HG03175 (cell line): ENCODE measurements at regions not wholly inside any gene's neighbourhood (a gene's known extent, or its start where the extent isn't known, plus 50 kb on each side); places are given as distances from the start of the nearest gene placed in this dataset.
A peak's percentile ranks its signal among the peaks of the same experiment; 100 is the strongest.

Experiments
- ATAC-seq: cut with Tn5 transposase; IDR thresholded peaks from one replicate; pipeline ENCODE4 v1.9.1; 2021; ENCODE audit warnings: mild to moderate bottlenecking, moderate library complexity; ENCODE audit not compliant: unreplicated experiment

DNA sequence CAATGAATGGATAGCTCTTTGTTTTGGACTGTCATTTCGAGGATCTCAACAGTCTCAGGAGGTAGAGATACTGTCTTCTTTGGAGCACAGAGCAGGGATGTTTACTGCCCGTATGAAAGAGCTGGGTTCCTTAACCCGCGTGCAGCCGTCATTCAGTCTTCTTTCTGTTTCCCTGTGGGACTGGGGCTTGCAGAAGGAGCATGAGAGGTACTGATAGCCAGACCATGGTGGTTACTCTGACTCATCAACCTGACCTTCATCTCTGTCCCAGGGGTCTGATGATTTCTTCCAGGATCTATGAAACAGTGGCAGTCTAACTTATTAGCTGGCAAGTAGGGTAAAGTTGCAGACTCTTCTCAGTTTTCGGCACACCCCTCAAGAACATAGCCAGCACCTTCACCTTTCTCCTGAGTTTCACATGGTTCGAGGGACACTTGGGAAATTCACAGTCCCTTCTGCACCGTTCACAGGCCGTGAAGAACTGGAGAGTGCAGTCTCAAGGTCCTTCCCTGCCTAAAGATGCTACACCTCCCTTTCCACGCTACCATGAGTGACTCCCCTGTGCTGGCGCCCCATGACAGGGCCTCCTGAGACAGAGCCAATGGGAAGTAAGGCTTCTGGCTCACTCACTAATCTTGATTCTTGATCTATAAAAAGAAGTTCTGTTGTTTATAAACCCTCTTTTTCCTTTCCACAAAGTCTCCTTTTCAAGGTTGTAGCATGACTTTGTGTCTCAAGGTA lies 226.2 kb downstream of the MC4R start:
- peak; percentile 76 for ATAC-seq

DNA sequence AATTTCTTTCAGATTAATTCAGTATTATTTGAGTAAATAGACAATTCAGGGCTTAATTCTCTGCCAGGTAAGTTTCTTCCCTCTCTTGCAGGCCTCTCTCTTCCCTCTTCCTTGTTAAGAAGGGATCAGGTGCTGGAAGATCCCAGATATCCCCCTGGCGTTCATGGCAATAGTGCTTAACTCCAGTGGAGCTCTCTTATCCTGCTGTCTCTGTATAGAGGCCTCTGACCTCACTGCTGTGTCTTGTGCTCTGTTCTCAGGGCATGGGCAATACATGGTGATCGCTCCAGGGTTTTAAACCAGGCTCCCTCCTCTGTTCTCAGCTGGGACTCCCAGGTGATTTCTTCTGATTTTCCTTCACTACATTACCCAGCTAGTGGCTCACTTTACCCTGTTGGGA lies 226.8 kb downstream of the MC4R start:
- ATAC-seq, result peak; percentile 11

DNA sequence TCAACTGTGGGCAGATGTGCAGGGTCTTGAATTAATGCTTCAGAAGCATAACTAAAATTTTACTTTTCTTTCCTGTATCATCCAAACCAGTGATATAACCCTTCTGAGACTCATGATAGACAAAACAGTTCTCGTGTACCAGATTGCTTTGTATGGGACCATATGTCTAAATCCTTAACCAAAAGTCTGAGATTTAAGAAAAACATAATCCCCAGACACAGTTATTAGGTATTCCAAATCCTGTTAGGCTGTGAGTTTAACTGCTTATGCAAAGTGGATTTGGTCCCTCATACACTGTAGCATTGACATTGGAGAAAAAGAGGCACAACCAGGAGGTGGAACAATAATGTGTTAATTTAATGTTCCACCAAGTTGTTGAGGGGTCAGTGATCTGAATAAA lies 235.0 kb downstream of the PMAIP1 start:
- no peak for ATAC-seq

DNA sequence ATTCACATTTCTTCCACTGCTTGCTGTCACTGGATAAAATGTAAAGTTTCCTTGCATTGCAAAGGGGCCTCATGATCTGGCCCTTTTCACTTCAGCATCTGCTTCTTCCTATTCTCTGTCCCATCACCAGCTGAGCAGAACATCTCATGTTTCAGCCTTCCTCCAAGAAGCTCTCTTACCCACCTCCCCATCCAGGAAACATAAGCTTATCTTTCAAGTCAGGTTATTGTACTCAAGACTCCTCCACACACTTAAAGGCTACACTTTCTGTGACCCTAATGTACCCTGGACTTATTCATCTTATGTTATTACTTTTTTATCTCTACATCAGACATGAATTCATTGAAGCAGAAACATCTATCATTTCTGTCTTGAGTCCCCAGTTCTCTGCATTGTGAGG lies 230.5 kb downstream of the PMAIP1 start:
- no peak for ATAC-seq

DNA sequence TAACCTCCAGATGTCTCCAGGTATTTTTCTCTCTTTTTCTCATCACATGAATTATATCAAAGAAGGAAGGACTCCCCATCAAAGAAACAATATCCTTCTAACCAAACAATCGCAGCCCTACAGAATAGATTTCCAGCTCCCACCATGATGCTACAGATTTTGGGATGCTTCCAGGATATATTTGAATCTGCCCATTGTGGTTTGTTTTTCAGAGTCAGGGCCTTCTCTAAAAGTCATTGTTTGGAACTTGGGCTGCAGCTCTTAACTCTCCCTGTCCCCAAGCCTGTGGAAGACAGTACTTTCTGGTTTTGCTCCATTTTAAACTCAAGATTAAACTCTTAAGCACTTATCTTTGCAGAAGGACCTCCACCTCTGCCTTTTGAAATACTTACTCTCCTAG lies 223.2 kb downstream of the PMAIP1 start:
- ATAC-seq, result no peak

DNA sequence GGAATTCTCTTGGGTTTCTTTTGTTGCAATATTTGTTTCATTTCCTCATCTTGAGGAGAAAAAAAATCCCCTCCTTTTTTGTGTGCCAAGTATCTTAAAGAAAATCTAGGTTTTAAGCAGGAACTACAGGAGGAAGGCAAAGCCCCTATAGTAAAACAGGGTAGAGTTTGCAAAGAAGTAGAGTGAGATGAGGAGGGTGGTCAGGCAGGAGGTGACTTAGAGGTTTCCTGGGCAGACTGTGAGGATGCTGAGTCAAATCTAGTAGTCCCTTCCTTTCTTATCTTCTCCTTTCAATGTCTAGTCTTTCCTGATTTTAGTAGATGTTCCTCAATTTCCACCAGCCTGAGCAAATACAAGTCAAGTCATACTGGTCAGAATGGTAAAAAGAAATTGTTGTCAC lies 222.5 kb downstream of the PMAIP1 start:
- no peak for ATAC-seq

DNA sequence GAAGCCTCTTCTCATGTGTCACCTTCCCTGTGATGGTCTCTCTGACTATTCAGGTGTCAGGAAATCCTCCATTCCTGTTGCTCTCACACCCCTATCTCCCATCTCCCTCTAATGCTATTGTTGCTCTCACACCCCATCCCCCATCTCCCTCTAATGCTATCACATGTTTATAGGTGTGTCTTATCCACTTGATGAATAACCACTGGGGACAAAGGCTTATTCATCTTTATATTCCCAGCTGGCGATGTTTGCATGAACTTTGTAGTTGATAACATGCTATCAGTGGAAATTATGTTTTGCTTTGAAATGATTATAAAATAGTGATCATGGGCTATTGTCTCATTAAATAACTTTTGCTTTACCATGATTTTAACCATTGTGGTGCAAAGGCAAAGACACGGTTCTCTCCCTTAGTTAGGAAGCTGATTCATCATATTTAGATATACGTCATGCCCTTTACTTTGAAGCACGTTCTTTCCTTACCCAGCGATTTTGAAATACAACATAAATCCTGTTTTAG lies 220.5 kb downstream of the PMAIP1 start:
- no peak for ATAC-seq

DNA sequence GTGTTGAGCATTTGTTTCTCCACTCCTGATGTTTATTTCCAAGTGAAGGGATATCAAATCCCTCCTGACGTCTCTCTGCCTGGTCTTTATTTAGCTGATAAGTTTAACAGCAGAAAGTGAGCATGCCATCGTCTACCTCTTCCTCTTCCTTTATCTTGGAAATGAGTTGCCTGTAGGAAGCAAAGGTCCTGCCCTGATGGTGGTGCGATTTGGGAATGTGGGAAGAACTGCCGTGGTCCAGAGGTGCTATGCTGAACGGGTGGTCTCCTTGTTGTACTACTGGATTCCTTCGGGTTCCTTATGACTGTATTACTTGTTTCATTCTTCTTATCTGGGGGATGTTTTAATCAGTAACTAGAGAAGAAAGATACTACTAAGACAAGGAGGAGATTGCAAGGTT lies 217.5 kb downstream of the PMAIP1 start:
- ATAC-seq, result no peak

DNA sequence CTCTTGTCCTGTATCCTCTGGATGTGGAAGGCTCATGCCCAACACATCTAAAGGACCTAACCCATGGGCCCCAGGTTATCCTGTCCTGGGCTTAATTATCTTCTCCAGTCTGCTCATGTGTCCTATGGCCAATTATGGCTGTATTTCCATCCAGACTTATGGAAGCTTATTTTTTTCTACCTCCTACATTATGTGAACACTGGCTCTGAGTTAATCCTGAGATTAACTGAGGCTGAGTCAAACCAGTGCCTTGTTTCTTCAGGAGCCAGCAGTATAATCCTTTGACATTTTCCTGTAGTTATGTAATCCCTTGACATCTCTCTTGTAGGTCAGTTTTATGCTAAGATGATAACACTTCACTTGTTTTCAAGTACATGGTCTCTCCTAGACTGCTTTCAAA lies 213.6 kb downstream of the PMAIP1 start:
- no peak for ATAC-seq

DNA sequence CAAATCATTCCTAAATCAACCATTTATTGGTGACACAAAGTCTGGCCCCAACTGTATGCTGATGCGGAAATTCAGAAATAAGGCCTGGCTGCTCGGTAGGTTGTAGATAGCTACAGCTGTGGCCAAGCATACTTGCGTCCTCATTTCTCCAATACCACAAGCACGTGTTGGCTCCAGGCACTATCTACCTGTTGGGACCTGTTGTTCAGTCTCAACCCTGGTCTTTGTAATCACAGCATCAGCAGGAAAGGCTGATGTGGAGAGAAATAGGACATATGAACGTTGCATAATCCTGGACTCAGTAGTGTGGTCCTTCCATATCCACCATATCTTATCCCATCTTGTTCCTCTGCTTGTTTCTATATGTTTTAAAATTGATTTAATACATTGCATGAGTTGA lies 212.6 kb downstream of the PMAIP1 start:
- no peak for ATAC-seq

DNA sequence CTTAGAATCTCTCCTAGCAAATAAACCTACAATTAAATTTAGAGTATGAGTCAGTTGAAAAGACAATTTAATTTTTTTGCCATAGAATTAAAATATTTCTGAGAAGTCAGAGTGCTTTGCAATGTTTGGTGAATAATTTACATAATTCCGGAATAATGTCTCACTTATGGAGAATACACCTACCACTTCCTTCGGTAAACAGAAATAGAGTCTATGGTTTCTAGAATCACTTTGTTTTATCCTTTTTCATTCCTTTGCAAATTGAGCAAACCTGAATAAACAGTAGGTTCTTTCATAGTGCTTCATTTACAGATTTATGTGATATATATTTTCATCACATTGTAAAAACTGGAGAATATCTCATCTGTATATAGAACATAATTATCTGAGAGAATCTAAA lies 211.7 kb downstream of the PMAIP1 start:
- no peak for ATAC-seq

DNA sequence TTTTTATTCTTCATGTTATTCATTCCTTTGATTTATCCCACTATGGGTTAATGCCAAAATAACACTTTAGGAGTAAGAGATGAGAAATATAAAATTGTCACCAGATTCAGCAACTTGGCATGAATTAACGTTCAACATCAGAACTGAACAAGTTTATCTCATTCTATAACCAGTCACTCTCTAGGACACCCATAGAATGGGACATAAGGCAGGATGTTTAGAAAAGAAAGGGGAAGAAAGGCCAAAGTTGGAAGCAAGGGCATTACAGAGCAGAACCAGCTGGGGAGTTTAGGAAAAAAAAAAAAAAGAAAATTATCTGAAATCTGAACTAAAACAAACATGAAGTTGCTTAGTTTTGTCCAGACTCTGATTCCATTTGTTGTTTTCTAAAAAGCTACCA lies 211.0 kb downstream of the PMAIP1 start:
- ATAC-seq, result no peak

DNA sequence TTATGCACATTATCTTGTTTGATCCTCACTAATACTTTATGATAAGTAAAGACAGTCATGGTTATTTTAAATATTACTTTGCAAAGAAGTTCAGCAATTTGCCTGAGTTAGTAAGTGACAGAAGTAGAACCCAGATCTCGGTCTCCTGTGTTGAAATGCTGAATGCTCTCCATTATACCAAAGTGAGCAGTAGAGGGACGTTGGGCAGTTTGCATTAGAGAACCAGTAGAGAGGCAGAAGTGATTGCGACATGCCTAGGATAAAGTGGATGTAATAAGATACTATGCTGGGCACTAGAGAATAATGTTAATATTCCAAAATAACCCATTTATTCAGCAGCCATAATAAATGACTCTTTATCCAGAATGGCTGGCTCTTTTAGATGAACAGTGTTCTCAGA lies 201.0 kb downstream of the PMAIP1 start:
- no peak for ATAC-seq

DNA sequence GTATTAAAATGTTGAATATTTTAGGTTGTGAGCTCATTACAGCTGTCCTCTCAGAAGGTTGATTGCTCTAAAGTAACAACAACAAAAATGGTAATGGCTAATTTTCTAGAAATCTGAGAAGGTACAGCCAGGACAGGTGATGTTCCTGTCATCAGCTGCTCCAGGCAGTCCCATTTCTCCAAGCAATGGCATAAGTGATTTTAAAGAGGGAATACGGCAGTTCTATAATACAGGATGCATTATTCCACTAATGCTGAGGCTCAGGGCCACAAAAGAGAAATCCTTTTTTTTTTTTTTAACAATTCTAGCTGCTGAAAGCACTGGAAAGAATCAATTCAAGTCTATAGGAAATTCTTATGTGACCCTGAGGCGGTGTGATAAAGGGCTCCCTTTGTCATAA lies 199.9 kb downstream of the PMAIP1 start:
- no peak for ATAC-seq

DNA sequence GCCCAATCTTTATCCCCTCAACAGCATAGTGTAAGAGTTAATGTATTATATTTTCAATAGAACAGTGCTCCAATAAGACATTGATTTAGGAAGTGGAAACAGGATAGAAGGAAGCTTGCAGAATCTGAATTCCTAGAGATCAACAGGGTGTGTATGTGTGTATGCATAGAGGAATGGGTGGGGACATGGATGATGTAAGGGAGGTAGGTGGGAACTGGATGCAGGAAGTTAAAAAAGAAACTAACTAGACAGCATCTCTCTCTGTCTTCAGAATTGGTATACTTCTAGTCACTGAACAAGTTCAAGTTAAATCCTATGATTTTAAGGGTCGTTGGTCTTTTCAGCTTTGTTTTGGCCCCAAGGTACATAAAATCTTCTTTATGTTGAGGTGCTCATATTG lies 196.6 kb downstream of the PMAIP1 start:
- ATAC-seq, result no peak

DNA sequence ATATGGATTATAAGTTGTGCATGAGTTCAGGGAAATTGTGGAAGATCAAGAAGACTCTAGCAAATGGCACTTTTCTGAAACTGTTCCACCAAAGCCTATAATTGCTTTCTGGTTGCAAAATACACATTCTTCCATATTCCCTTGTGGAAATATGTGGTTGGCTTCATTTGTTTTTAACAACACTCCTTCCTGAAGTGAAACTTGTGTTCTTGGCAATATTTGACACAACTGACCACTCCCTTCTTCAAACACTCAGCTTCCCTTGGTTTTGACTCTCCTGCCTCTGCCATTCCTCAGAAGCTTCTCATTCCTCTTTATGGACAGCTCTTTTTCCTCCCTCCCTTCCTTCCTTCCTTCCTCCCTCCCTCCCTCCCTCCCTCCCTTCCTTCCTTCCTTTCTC lies 192.3 kb downstream of the PMAIP1 start:
- ATAC-seq, result no peak

DNA sequence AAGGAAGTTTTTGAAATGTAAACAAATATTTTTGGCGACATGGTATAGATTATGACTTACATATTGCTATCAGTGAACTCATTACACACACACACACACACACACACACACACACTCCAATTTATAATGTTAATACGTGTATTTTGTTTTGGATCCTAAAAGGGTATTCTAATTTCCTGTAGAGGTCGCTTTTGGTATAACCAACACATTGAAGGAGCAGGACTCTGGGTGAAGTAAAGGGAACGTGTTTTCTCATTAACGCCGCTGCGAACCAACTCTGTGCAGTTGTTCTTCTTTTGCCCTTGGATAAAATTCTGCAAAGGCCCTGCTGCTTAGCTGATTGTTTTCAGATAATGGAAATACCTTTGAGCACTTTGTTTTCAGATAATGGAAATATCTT lies 190.4 kb downstream of the PMAIP1 start:
- peak; percentile 52 for ATAC-seq

DNA sequence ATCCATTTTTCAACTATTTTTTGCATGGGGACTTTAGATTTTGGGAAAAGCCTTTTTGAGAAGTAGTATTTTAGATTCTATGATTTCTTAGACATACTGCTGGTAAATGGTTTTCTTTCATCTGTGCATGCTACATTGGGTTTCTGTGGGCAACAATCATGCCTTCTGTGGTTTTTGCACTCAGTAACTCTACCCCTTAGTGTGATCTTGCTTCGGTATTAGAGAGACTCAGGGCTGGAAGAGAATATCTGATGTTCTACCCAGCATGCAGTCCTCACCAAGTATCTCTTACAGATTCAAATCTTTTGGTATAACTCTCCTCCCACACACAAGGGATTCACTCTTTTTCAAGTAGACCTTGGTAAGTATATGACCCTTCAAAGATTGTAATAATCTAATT lies 183.0 kb downstream of the PMAIP1 start:
- peak; percentile 68 for ATAC-seq

DNA sequence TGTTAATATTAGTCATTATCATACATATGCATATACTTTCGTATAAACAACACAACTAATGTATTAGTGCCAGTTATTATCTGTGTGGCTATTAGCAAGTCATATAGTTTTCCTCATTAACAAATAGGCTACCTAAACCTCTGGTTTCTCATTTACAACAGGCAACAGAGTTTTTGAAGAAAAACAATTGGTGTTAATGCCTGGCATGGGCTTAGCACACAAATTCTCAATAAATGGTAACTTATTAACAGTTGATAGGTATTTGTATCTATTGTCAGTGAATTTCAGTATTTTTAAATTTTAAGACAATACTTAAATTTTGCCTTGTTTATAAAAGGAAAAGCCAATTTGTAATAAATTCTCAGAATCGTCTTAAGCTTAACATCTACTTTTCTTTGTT lies 182.5 kb downstream of the PMAIP1 start:
- no peak for ATAC-seq

DNA sequence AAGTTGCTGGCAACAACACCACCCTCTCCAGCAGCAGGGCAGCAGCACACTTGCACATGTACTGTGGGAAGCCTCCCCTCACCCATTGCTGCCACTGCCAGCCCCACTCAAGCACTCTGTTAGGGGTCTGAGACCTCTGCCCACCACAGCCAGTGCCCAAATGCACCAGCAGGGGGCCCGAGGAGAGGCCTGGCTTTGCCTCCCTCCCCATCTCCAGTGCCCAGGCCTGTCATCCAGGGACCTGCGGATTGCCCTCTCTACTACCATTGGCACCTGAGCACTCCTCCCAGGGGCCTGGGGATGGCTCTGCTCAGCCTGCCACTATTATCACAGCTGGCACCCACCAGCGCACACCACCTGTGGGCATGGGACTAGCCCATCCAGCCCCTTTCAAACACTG lies 175.7 kb downstream of the PMAIP1 start:
- no peak for ATAC-seq

DNA sequence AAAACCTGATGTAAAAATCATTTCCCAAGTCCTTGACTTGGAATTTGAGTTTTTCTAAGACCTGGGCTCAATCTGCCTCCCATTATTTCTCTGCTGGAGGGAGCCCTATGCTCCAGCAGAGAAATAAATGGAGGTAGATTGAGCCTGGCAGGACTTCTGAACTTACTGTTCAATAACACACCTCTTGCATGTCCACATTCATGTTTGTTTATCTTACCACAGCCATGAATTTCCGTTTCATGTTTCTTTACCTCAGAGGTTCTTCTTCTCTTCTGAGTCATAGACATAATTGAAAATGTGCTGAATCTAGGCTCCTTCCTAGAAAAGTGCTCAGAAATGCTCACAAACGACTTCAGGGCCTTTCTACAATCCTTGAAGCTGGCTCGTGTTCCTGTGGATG lies 170.8 kb downstream of the PMAIP1 start:
- no peak for ATAC-seq

DNA sequence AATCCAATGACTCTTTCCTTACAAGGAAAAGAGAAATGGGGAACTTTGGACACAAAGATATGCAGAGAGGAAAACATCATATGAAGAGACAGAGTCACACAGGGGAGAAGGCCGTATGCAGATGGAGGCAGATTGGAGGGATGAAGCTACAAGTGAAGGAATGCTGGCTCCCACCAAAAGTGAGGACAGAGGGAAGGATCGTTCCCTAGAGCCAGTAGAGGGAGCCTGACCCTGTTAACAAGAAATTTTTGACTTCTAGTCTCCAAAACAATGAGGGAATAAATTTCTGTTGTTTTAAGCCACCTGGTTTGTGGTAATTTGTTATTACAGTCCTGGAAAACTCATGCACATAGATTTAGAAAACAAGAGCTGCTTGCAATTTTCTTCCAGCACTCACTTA lies 169.3 kb downstream of the PMAIP1 start:
- no peak for ATAC-seq
